CD4-positive, CD25-positive, alpha-beta regulatory T cell (primary cell): ENCODE measurements at regions not wholly inside any gene's neighbourhood (a gene's known extent, or its start where the extent isn't known, plus 50 kb on each side); places are given as distances from the start of the nearest gene placed in this dataset.

Source experiments
- ATAC-seq, 2 donors: fragments of 150-1000 bp; cut with Tn5 transposase; one replicate each; pipeline ENCODE4 v1.10.0; 2021; ENCODE audit warnings: low read depth in 2 of 2, moderate number of reproducible peaks in 2 of 2, moderate library complexity in 1 of 2
- DNase-seq, 3 donors: peaks; one replicate each; pipeline versions ENCODE4 v3.0.0 to v3.0.0-alpha.2; 2012 to 2022; ENCODE audit warnings: mixed read lengths in 1 of 3
- H3K27ac ChIP-seq: one replicate; pipeline ENCODE4 v1.7.0; 2013; ENCODE audit warnings: mild to moderate bottlenecking, low read length; ENCODE audit not compliant: insufficient read depth, poor library complexity, severe bottlenecking
- H3K27me3 ChIP-seq: one replicate; pipeline ENCODE4 v1.7.0; 2013; ENCODE audit warnings: low read length; ENCODE audit not compliant: control insufficient read depth, insufficient read depth
- H3K36me3 ChIP-seq: one replicate; pipeline ENCODE4 v1.7.0; 2013; ENCODE audit warnings: mild to moderate bottlenecking, low read length, moderate library complexity; ENCODE audit not compliant: control insufficient read depth, insufficient read depth
- H3K4me1 ChIP-seq: 2 replicates; pipeline ENCODE4 v1.7.0; 2013; ENCODE audit warnings: mild to moderate bottlenecking, low read length; ENCODE audit not compliant: insufficient read depth, control insufficient read depth, poor library complexity, severe bottlenecking
- H3K4me3 ChIP-seq: one replicate; pipeline ENCODE4 v1.7.0; 2013; ENCODE audit warnings: low read depth, mild to moderate bottlenecking, low read length, moderate library complexity
- H3K9me3 ChIP-seq, 2 experiments: 1 replicate in 1 of 2; 2 replicates in 1 of 2; pipeline ENCODE4 v1.7.0; 2013; ENCODE audit warnings: low read length in 2 of 2, mild to moderate bottlenecking in 1 of 2, moderate library complexity in 1 of 2; ENCODE audit not compliant: control insufficient read depth in 2 of 2
- H3K27ac Mint-ChIP-seq, 3 donors: one replicate each; pipeline ENCODE4 v1.8.0; 2020 to 2022; ENCODE audit warnings: mild to moderate bottlenecking in 3 of 3, mixed read lengths in 3 of 3, moderate library complexity in 2 of 3
- H3K27me3 Mint-ChIP-seq: one replicate; pipeline ENCODE4 v1.8.0; 2022; ENCODE audit warnings: mild to moderate bottlenecking, mixed read lengths
- H3K36me3 Mint-ChIP-seq: one replicate; pipeline ENCODE4 v1.8.0; 2020; ENCODE audit warnings: mixed read lengths
- H3K4me1 Mint-ChIP-seq, 4 donors: one replicate each; pipeline ENCODE4 v1.8.0; 2020 to 2022; ENCODE audit warnings: mixed read lengths in 4 of 4, mild to moderate bottlenecking in 1 of 4
- H3K4me3 Mint-ChIP-seq, 4 donors: one replicate each; pipeline ENCODE4 v1.8.0; 2020 to 2022; ENCODE audit warnings: mild to moderate bottlenecking in 4 of 4, mixed read lengths in 4 of 4, moderate library complexity in 3 of 4
- H3K9me3 Mint-ChIP-seq, 7 donors: one replicate each; pipeline ENCODE4 v1.8.0; 2020 to 2022; ENCODE audit warnings: mixed read lengths in 7 of 7, mild to moderate bottlenecking in 3 of 7, moderate library complexity in 2 of 7

GRCh38 chr10:117861329-117861728, 185.4 kb downstream of the RAB11FIP2 start:
- H3K27me3 Mint-ChIP-seq, result peaks cover 6% of the 10 kb centered on the region
- H3K36me3 Mint-ChIP-seq, result no peaks in the 10 kb centered on the region
- peaks cover 2% of the 10 kb centered on the region for H3K27me3 ChIP-seq
- ATAC-seq (no peak), DNase-seq (no peak)
- no peak overlapping the region for H3K27ac Mint-ChIP-seq
- H3K27ac ChIP-seq, result no peak overlapping the region
- H3K4me3 ChIP-seq, result no peak overlapping the region
- H3K36me3 ChIP-seq, result no peaks in the 10 kb centered on the region
- no peak overlapping the region for H3K4me3 Mint-ChIP-seq
- no peaks in the 10 kb centered on the region for H3K4me1 Mint-ChIP-seq
- no peaks in the 10 kb centered on the region for H3K9me3 ChIP-seq
- H3K4me1 ChIP-seq, result no peaks in the 10 kb centered on the region
- H3K9me3 Mint-ChIP-seq, result peaks cover 0 to 3% (median 1%) of the 10 kb centered on the region in 7 donors

DNA sequence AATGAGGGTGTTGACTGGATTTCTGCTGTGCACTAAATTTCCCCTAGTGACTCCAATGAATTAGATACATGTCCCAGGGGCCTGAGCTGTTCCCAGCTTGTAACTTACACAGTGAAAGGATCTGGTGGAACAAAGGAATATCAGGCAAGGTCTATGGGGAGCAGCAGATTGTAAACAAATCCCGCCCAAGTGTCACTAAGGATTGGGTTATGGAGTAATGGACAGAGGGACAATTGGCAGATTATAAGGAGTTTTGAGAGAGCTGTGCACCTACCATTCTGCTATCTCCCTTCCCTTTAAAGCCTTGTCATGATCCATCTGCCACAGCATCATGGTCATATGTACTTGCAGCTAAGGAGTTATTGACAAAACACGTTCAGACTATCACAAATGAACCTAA, 183.0 kb downstream of the RAB11FIP2 start:
- Mint-ChIP-seq H3K27ac (no peak overlapping the region), H3K36me3 (no peaks in the 10 kb centered on the region), H3K9me3 (peaks cover 0 to 1% (median 0%) of the 10 kb centered on the region in 7 donors), H3K4me1 (no peaks in the 10 kb centered on the region), H3K27me3 (peaks cover 6% of the 10 kb centered on the region), H3K4me3 (no peak overlapping the region)
- DNase-seq (no peak), ATAC-seq (no peak)
- no peak overlapping the region for H3K4me3 ChIP-seq
- H3K4me1 ChIP-seq, result no peaks in the 10 kb centered on the region
- H3K27me3 ChIP-seq, result peaks cover 2% of the 10 kb centered on the region
- no peak overlapping the region for H3K27ac ChIP-seq
- no peaks in the 10 kb centered on the region for H3K9me3 ChIP-seq
- H3K36me3 ChIP-seq, result no peaks in the 10 kb centered on the region

GRCh38 chr10:117865945-117866344, 180.8 kb downstream of the RAB11FIP2 start:
- H3K27me3 Mint-ChIP-seq, result no peaks in the 10 kb centered on the region
- ATAC-seq, result no peak
- Histone ChIP-seq H3K36me3 (no peaks in the 10 kb centered on the region), H3K4me1 (no peaks in the 10 kb centered on the region), H3K27ac (no peak overlapping the region), H3K27me3 (no peaks in the 10 kb centered on the region), H3K4me3 (no peak overlapping the region), H3K9me3 (no peaks in the 10 kb centered on the region)
- no peaks in the 10 kb centered on the region for H3K4me1 Mint-ChIP-seq
- no peak overlapping the region for H3K4me3 Mint-ChIP-seq
- H3K27ac Mint-ChIP-seq, result no peak overlapping the region
- peaks cover 0 to 1% (median 0%) of the 10 kb centered on the region in 7 donors for H3K9me3 Mint-ChIP-seq
- no peaks in the 10 kb centered on the region for H3K36me3 Mint-ChIP-seq
- DNase-seq, result no peak

- Histone ChIP-seq H3K9me3 (no peaks in the 10 kb centered on the region), H3K4me3 (no peak overlapping the region), H3K36me3 (no peaks in the 10 kb centered on the region), H3K4me1 (no peaks in the 10 kb centered on the region), H3K27me3 (no peaks in the 10 kb centered on the region), H3K27ac (no peak overlapping the region)
- no peaks in the 10 kb centered on the region for H3K4me1 Mint-ChIP-seq
- H3K4me3 Mint-ChIP-seq, result no peak overlapping the region
- no peak overlapping the region for H3K27ac Mint-ChIP-seq
- ATAC-seq (no peak), DNase-seq (no peak)
- H3K9me3 Mint-ChIP-seq, result peaks cover 0 to 1% (median 0%) of the 10 kb centered on the region in 7 donors
- H3K36me3 Mint-ChIP-seq, result no peaks in the 10 kb centered on the region
- peaks cover 5% of the 10 kb centered on the region for H3K27me3 Mint-ChIP-seq
Measured at GRCh38 chr10:117868151-117868550, 178.6 kb downstream of the RAB11FIP2 start.

- H3K4me1 ChIP-seq, result no peaks in the 10 kb centered on the region
- Mint-ChIP-seq H3K36me3 (no peaks in the 10 kb centered on the region), H3K4me1 (no peaks in the 10 kb centered on the region), H3K27me3 (peaks cover 5% of the 10 kb centered on the region), H3K27ac (no peak overlapping the region), H3K9me3 (no peaks in the 10 kb centered on the region), H3K4me3 (no peak overlapping the region)
- no peak overlapping the region for H3K27ac ChIP-seq
- no peaks in the 10 kb centered on the region for H3K36me3 ChIP-seq
- H3K9me3 ChIP-seq, result no peaks in the 10 kb centered on the region
- H3K27me3 ChIP-seq, result no peaks in the 10 kb centered on the region
- no peak for ATAC-seq
- no peak for DNase-seq
- no peak overlapping the region for H3K4me3 ChIP-seq
Measured at GRCh38 chr10:117875793-117876192, 170.9 kb downstream of the RAB11FIP2 start.

DNA sequence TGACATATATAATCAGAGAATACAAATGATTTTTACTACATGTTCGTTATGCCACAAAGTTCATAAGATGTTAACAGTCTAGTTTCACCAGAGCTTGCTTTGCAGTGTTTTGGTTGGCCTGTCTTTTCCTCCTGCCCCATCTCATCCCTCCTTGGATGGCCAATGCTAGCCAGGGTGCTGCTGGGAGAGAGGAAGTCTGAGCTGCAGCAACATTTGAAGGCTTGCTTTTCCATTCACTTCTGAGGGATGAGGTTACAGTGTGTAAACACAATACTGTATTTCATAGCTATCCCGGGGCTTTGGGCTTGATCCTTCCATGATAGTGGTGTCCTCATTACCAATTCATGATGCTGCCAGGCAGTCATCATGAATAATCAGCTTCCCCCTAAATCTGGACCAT, 170.5 kb downstream of the RAB11FIP2 start:
- Histone ChIP-seq H3K9me3 (no peaks in the 10 kb centered on the region), H3K4me1 (no peaks in the 10 kb centered on the region), H3K36me3 (no peaks in the 10 kb centered on the region), H3K27ac (no peak overlapping the region), H3K4me3 (no peak overlapping the region), H3K27me3 (no peaks in the 10 kb centered on the region)
- Mint-ChIP-seq H3K4me3 (no peak overlapping the region), H3K4me1 (no peaks in the 10 kb centered on the region), H3K27me3 (peaks cover 4% of the 10 kb centered on the region), H3K36me3 (no peaks in the 10 kb centered on the region), H3K27ac (no peak overlapping the region), H3K9me3 (no peaks in the 10 kb centered on the region)
- DNase-seq (no peak), ATAC-seq (no peak)

- H3K4me1 Mint-ChIP-seq, result no peaks in the 10 kb centered on the region
- H3K27me3 Mint-ChIP-seq, result no peaks in the 10 kb centered on the region
- no peak overlapping the region for H3K27ac Mint-ChIP-seq
Measured at GRCh38 chr10:117878626-117879025, 168.1 kb downstream of the RAB11FIP2 start.

GRCh38 chr10:117884093-117884492, 162.6 kb downstream of the RAB11FIP2 start:
- H3K36me3 Mint-ChIP-seq, result no peaks in the 10 kb centered on the region
- H3K4me1 ChIP-seq, result no peaks in the 10 kb centered on the region
- no peaks in the 10 kb centered on the region for H3K36me3 ChIP-seq
- no peak overlapping the region for H3K27ac ChIP-seq
- no peaks in the 10 kb centered on the region for H3K27me3 Mint-ChIP-seq
- no peak overlapping the region for H3K4me3 ChIP-seq
- no peaks in the 10 kb centered on the region for H3K9me3 ChIP-seq
- H3K27me3 ChIP-seq, result no peaks in the 10 kb centered on the region
- no peaks in the 10 kb centered on the region for H3K4me1 Mint-ChIP-seq
- peaks cover 0 to 4% (median 0%) of the 10 kb centered on the region in 7 donors for H3K9me3 Mint-ChIP-seq
- H3K4me3 Mint-ChIP-seq, result no peak overlapping the region
- no peak overlapping the region for H3K27ac Mint-ChIP-seq
- no peak for ATAC-seq
- no peak for DNase-seq

More at GRCh38 chr10:117878626-117879025, 168.1 kb downstream of the RAB11FIP2 start:
- H3K4me3 Mint-ChIP-seq, result no peak overlapping the region
- Histone ChIP-seq H3K27me3 (no peaks in the 10 kb centered on the region), H3K4me1 (no peaks in the 10 kb centered on the region), H3K4me3 (no peak overlapping the region), H3K36me3 (no peaks in the 10 kb centered on the region), H3K9me3 (no peaks in the 10 kb centered on the region), H3K27ac (no peak overlapping the region)
- H3K9me3 Mint-ChIP-seq, result no peaks in the 10 kb centered on the region
- no peaks in the 10 kb centered on the region for H3K36me3 Mint-ChIP-seq
- no peak for DNase-seq
- no peak for ATAC-seq
